HG03442 (cell line): ENCODE measurements at regions not wholly inside any gene's neighbourhood (a gene's known extent, or its start where the extent isn't known, plus 50 kb on each side); places are given as distances from the start of the nearest gene placed in this dataset.
"Not testable (repeated sequence)": the region's sequence is repeated elsewhere in the genome, so short reads cannot be mapped to it uniquely, and the experiment has no call there.

Experiments used
- ATAC-seq: cut with Tn5 transposase; IDR thresholded peaks from one replicate; pipeline ENCODE4 v1.9.1; 2021; ENCODE audit warnings: mild to moderate bottlenecking, moderate library complexity; ENCODE audit not compliant: unreplicated experiment

GRCh38 chrX:13428053-13428786 is 108.4 kb upstream of the ATXN3L start:
- ATAC-seq = no peak

- no peak for ATAC-seq
Observed at GRCh38 chrX:13427441-13428052, 107.7 kb upstream of the ATXN3L start.

- no peak for ATAC-seq
Observed at GRCh38 chrX:13420545-13421183, 100.8 kb upstream of the ATXN3L start.

- ATAC-seq = no peak
Observed at GRCh38 chrX:13419918-13420317, 100.1 kb upstream of the ATXN3L start.

- ATAC-seq = no peak
Observed at GRCh38 chrX:13419276-13419675, 99.4 kb upstream of the ATXN3L start.

- ATAC-seq = no peak
Observed at GRCh38 chrX:13418126-13419097, 98.6 kb upstream of the ATXN3L start.

GRCh38 chrX:13415509-13415908 is 95.7 kb upstream of the ATXN3L start:
- ATAC-seq = no peak

- no peak for ATAC-seq
Observed at GRCh38 chrX:13414006-13414647, 94.3 kb upstream of the ATXN3L start.

GRCh38 chrX:13412208-13412600 is 92.4 kb upstream of the ATXN3L start:
- ATAC-seq = no peak

GRCh38 chrX:13411496-13412207 is 91.8 kb upstream of the ATXN3L start:
- no peak for ATAC-seq

- ATAC-seq = not testable (repeated sequence)
Observed at GRCh38 chrX:13408599-13408998, 88.7 kb upstream of the ATXN3L start.

GRCh38 chrX:13404777-13405176 is 84.9 kb upstream of the ATXN3L start:
- ATAC-seq = not testable (repeated sequence)

- no peak for ATAC-seq
Observed at GRCh38 chrX:13404364-13404763, 84.5 kb upstream of the ATXN3L start.

GRCh38 chrX:13401724-13402123 is 81.9 kb upstream of the ATXN3L start:
- no peak for ATAC-seq

- no peak for ATAC-seq
Observed at GRCh38 chrX:13398839-13399238, 79.0 kb upstream of the ATXN3L start.

- no peak for ATAC-seq
Observed at GRCh38 chrX:13397878-13398818, 78.3 kb upstream of the ATXN3L start.

- no peak for ATAC-seq
Observed at GRCh38 chrX:13396924-13397323, 77.1 kb upstream of the ATXN3L start.

- no peak for ATAC-seq
Observed at GRCh38 chrX:13389501-13389900, 69.6 kb upstream of the ATXN3L start.
